22Rv1 (cell line): ENCODE measurements at regions not wholly inside any gene's neighbourhood (a gene's known extent, or its start where the extent isn't known, plus 50 kb on each side); places are given as distances from the start of the nearest gene placed in this dataset.

ENCODE experiments used
- H3K27ac ChIP-seq: fragments of 450-650 bp; 2 replicates; pipeline ENCODE4 v1.5.1; 2017
- ZFX ChIP-seq: fragments of 450-650 bp; IDR thresholded peaks from 2 replicates; pipeline ENCODE4 v1.6.1; 2017; ENCODE audit warnings: antibody characterized with exemption, borderline replicate concordance
- TF ChIP-seq, protein P1 (sequence below): fragments of 450-650 bp; IDR thresholded peaks from 2 replicates; pipeline ENCODE4 v1.5.1; 2017; ENCODE audit warnings: mild to moderate bottlenecking

DNA sequence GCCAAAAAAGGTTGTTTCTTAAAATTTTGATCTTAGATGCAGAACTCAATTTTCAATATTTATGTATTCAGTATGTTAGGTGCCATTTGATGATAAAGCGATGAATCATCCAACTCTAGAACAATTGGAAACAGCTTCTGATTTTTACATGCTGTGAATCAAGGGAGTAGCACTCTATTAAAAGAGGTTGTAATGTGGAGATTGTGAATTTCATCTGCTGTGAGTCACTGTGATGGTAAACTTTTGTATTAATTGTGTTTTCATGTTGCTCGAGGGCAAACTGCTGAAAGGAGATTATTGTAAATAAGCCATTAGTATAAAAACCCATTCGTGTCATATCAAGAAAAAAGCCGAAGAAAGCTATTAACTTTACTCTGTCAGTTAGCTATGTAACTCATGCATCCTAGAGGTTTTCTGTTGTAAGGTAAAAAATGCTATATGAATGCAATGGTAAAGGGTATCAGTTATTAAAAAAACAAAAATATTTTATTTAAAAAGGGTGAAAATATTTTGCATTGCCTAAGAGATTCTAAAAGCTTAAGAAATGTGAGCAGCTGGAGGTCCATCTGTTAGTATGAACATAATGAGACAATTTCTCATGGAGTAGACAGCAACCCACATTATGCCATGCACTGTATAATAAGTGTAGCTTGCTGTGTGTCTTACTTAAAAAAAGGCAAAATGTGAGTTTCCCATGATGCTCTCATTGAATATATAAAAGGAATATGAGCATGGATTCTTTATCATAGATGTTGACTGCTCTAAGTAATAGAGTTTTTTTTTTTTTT, 511.0 kb upstream of the PCDH15 start:
- TF ChIP-seq, protein P1, sequence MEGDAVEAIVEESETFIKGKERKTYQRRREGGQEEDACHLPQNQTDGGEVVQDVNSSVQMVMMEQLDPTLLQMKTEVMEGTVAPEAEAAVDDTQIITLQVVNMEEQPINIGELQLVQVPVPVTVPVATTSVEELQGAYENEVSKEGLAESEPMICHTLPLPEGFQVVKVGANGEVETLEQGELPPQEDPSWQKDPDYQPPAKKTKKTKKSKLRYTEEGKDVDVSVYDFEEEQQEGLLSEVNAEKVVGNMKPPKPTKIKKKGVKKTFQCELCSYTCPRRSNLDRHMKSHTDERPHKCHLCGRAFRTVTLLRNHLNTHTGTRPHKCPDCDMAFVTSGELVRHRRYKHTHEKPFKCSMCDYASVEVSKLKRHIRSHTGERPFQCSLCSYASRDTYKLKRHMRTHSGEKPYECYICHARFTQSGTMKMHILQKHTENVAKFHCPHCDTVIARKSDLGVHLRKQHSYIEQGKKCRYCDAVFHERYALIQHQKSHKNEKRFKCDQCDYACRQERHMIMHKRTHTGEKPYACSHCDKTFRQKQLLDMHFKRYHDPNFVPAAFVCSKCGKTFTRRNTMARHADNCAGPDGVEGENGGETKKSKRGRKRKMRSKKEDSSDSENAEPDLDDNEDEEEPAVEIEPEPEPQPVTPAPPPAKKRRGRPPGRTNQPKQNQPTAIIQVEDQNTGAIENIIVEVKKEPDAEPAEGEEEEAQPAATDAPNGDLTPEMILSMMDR = no peak
- no peak for TF ChIP-seq ZFX
- no peak overlapping the region for H3K27ac ChIP-seq

- H3K27ac ChIP-seq = no peak overlapping the region
- TF ChIP-seq ZFX = no peak
- TF ChIP-seq, protein P1 = no peak
These were observed 509.1 kb upstream of the PCDH15 start for GRCh38 chr10:55310143-55310542.

DNA sequence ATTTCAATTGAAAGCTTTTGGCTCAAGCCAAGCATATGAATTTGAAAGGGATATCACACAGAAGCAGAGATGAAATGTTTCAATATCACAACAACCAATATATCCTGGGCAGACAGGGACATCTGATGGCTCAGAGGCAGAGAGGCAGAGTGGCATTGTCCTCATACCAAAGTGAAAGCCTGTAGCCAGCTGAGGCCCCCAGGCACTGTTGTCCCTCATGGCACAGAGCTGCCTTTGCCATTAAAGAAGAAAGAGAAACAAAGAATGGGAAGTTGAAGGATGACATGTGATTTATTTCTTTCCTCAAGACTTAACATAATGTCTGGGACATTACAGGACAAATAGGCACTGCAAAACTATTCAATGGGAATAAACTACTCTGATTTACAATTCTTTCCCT, 504.3 kb upstream of the PCDH15 start:
- H3K27ac ChIP-seq = no peak overlapping the region
- TF ChIP-seq, protein P1 = no peak
- TF ChIP-seq ZFX = no peak

- TF ChIP-seq, protein P1 = no peak
- no peak for TF ChIP-seq ZFX
- H3K27ac ChIP-seq = no peak overlapping the region
These were observed 486.3 kb upstream of the PCDH15 start for GRCh38 chr10:55287346-55287745.

DNA sequence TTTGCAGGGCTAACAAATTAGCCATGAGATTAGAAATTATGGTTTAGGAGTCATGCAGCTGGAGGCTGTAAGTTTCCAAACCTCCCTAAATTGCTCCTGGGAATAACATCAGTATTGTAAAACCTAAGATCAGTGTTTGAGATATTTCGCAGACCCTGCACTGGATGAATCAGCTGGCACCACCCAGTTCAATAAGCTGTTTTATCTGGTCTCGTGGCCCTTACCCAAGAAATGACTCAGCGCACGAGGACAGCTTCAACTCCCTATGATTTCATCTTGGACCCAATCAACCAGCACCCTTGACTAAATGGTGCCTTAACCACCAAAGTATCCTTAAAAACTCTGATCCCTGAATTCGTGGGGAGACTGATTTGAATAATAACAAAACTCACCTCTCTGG, 482.0 kb upstream of the PCDH15 start:
- TF ChIP-seq, protein P1 = no peak
- no peak for TF ChIP-seq ZFX
- H3K27ac ChIP-seq = no peak overlapping the region

DNA sequence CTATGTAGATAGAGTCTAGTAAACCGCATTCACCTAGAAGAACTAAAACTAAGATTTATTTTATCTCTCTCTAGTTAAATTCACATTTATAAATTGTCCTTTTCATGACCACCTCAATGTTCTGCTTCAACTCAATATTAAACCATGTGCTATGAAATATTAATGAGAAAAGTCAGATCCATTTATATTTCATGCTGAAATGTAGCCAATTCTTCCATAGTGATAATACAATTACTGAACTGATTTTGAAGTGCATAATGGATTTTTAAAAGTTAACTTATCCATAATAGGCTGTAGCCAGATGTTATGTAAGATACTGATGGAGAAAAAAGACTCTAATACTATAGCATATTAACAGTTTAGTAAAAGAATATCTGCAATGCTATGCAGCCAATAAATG, 479.7 kb upstream of the PCDH15 start:
- no peak overlapping the region for H3K27ac ChIP-seq
- no peak for TF ChIP-seq ZFX
- TF ChIP-seq, protein P1 = no peak

- H3K27ac ChIP-seq = no peak overlapping the region
- TF ChIP-seq, protein P1 = no peak
- TF ChIP-seq ZFX = no peak
These were observed 476.5 kb upstream of the PCDH15 start for GRCh38 chr10:55277549-55277948.
